Endothelial cell of umbilical vein (primary cell): ENCODE measurements at regions not wholly inside any gene's neighbourhood (a gene's known extent, or its start where the extent isn't known, plus 50 kb on each side); places are given as distances from the start of the nearest gene placed in this dataset.

Source experiments
- BruUV-seq: library from RNA; stranded (reverse); fragments of 400-500 nt; replicated peaks from 2 replicates; lab custom pipeline; 2021; lab: Mats Ljungman, UMichigan
- CTCF ChIA-PET: fragments of 300-600, 350-600 bp; sonication (Branson Sonifier 250); formaldehyde crosslinking; loops from one replicate; lab custom pipeline; 2021; ENCODE audit warnings: antibody characterized with exemption, inconsistent platforms; lab: Charles Lee
- POLR2A ChIA-PET: fragments of 300-600, 350-600 bp; sonication (Branson Sonifier 250); formaldehyde crosslinking; loops from one replicate; lab custom pipeline; 2021; ENCODE audit warnings: antibody characterized with exemption, inconsistent platforms; lab: Charles Lee
- DNase-seq: peaks from one replicate; pipeline ENCODE4 v3.0.0-alpha.2; 2011; ENCODE audit warnings: low read depth, low spot score
- FAIRE-seq: peaks from 2 replicates; lab custom pipeline; 2011; peaks lifted over from hg19 to GRCh38; lab: Jason Lieb, UNC
- H2AFZ ChIP-seq: 2 replicates; pipeline ENCODE4 v1.6.0; 2012; ENCODE audit warnings: low read depth, low read length, control low read depth, inconsistent platforms
- H3K27ac ChIP-seq: 2 replicates; pipeline ENCODE4 v1.5.1; 2011; ENCODE audit warnings: low read depth, mild to moderate bottlenecking, control low read depth, low read length, moderate library complexity; ENCODE audit not compliant: insufficient read depth
- H3K27me3 ChIP-seq, 2 experiments: 2 replicates each; pipeline versions ENCODE4 v1.6.0 to v1.6.1; 2011; ENCODE audit warnings: low read length in 2 of 2, mixed read lengths in 1 of 2; ENCODE audit not compliant: control insufficient read depth in 2 of 2, insufficient read depth in 2 of 2
- H3K36me3 ChIP-seq, 2 experiments: 2 replicates in 1 of 2; 3 replicates in 1 of 2; pipeline ENCODE4 v1.5.1; 2011; ENCODE audit warnings: low read length in 2 of 2, mild to moderate bottlenecking in 1 of 2, moderate library complexity in 1 of 2; ENCODE audit not compliant: control insufficient read depth in 2 of 2, insufficient read depth in 2 of 2; ENCODE audit errors: extremely low read depth in 1 of 2
- H3K4me1 ChIP-seq: 3 replicates; pipeline ENCODE4 v1.5.1; 2011; ENCODE audit warnings: mild to moderate bottlenecking, low read length; ENCODE audit not compliant: control insufficient read depth, insufficient read depth; ENCODE audit errors: extremely low read depth
- H3K4me2 ChIP-seq: 2 replicates; pipeline ENCODE4 v1.6.1; 2011; ENCODE audit warnings: low read length, control low read depth, mixed read lengths; ENCODE audit not compliant: insufficient read depth
- H3K4me3 ChIP-seq, 3 experiments: fragments of 200-600 bp in 1 of 3; sonication (generic), shearing (Covaris generic) in 1 of 3; replicated peaks in 1 of 3; 2 replicates each; pipeline ENCODE4 v1.5.1; 2011 to 2016; ENCODE audit warnings: control low read depth in 3 of 3, low read length in 3 of 3, mild to moderate bottlenecking in 2 of 3, inconsistent platforms in 1 of 3, low read depth in 1 of 3, moderate library complexity in 1 of 3; ENCODE audit not compliant: insufficient read depth in 1 of 3
- H3K79me2 ChIP-seq: 2 replicates; pipeline ENCODE4 v1.6.0; 2012; ENCODE audit warnings: low read length, inconsistent platforms; ENCODE audit not compliant: control insufficient read depth, insufficient read depth
- H3K9ac ChIP-seq: replicated peaks from 2 replicates; pipeline ENCODE3; 2011; ENCODE audit warnings: low read length, control low read depth; ENCODE audit not compliant: insufficient read depth; ENCODE audit errors: extremely low read depth
- H3K9me1 ChIP-seq: replicated peaks from 3 replicates; pipeline ENCODE4 v1.6.0; 2011; ENCODE audit warnings: mild to moderate bottlenecking, low read length; ENCODE audit not compliant: control insufficient read depth, insufficient read depth; ENCODE audit errors: extremely low read depth
- H3K9me3 ChIP-seq: replicated peaks from 2 replicates; pipeline ENCODE4 v1.5.1; 2012; ENCODE audit warnings: low read length, inconsistent platforms; ENCODE audit not compliant: control insufficient read depth, insufficient read depth
- H4K20me1 ChIP-seq: replicated peaks from 2 replicates; pipeline ENCODE3; 2011; ENCODE audit warnings: mild to moderate bottlenecking, low read length; ENCODE audit not compliant: control insufficient read depth, insufficient read depth; ENCODE audit errors: extremely low read depth
- CTCF ChIP-seq, 2 donors: IDR thresholded peaks; 1 replicate in 1 of 2; 2 replicates in 1 of 2; pipeline ENCODE4 v1.5.1; 2011; ENCODE audit warnings: low read length in 2 of 2, mild to moderate bottlenecking in 2 of 2, moderate library complexity in 2 of 2, control low read depth in 1 of 2, inconsistent platforms in 1 of 2, low read depth in 1 of 2; ENCODE audit not compliant: insufficient read depth in 1 of 2; ENCODE audit errors: extremely low read depth in 1 of 2
- EZH2 ChIP-seq: IDR thresholded peaks from 2 replicates; pipeline ENCODE4 v1.6.1; 2012; ENCODE audit warnings: borderline replicate concordance, low read depth, mild to moderate bottlenecking, moderate library complexity, low read length, inconsistent platforms; ENCODE audit not compliant: severe bottlenecking
- FOS ChIP-seq: IDR thresholded peaks from 2 replicates; pipeline ENCODE4 v1.6.1; 2011; ENCODE audit warnings: mild to moderate bottlenecking, low read length, moderate library complexity, borderline replicate concordance; ENCODE audit not compliant: insufficient read depth
- GATA2 ChIP-seq: IDR thresholded peaks from 2 replicates; pipeline ENCODE4 v1.7.0; 2011; ENCODE audit warnings: low read depth, mild to moderate bottlenecking, moderate library complexity, mixed read lengths, low read length; ENCODE audit not compliant: insufficient read length, insufficient read depth
- JUN ChIP-seq: IDR thresholded peaks from 2 replicates; pipeline ENCODE4 v1.6.1; 2011; ENCODE audit warnings: borderline replicate concordance, low read depth; ENCODE audit not compliant: insufficient read length, insufficient read depth
- MAX ChIP-seq: IDR thresholded peaks from 2 replicates; pipeline ENCODE4 v1.6.1; 2011; ENCODE audit not compliant: insufficient read depth, insufficient read length
- MYC ChIP-seq: IDR thresholded peaks from one replicate; pipeline ENCODE4 v1.6.1; 2011; ENCODE audit warnings: mild to moderate bottlenecking, low read depth, low read length
- POLR2A ChIP-seq: IDR thresholded peaks from 2 replicates; pipeline ENCODE4 v1.6.1; 2012; ENCODE audit warnings: low read depth, mild to moderate bottlenecking, control low read depth, low read length
- POLR2AphosphoS5 ChIP-seq: IDR thresholded peaks from 2 replicates; pipeline ENCODE4 v1.6.1; 2012; ENCODE audit warnings: low read depth, mild to moderate bottlenecking, control low read depth, low read length, moderate library complexity; ENCODE audit not compliant: insufficient read depth
- dilution Hi-C: fragments of 300-500 bp; cut with MboI; formaldehyde crosslinking; loops from one replicate; pipeline ENCODE4 v1.15.0; 2019; ENCODE audit warnings: low sequenced_read_pairs; ENCODE audit not compliant: extremely low pct_ligation_motif_present
- intact Hi-C: fragments of 100-400 bp; cut with micrococcal nuclease; formaldehyde crosslinking; loops from one replicate; pipeline ENCODE4 v1.10.0; 2022

- POLR2A ChIA-PET = no interaction called here
- CTCF ChIA-PET = no interaction called here
- dilution Hi-C loops = no loop called here
These were observed 218.7 kb upstream of the BLID start for GRCh38 chr11:122334546-122335339.

More at GRCh38 chr11:122334546-122335339, 218.7 kb upstream of the BLID start:
- DNase-seq (no peak), FAIRE-seq (no peak)
- no peak overlapping the region for H3K4me3 ChIP-seq
- H3K36me3 ChIP-seq = no peaks in the 10 kb centered on the region
- peaks cover 13% of the 10 kb centered on the region for H3K4me1 ChIP-seq
- no peaks in the 10 kb centered on the region for H3K27me3 ChIP-seq
- no peak overlapping the region for H2AFZ ChIP-seq
- H4K20me1 ChIP-seq = no peaks in the 10 kb centered on the region
- H3K79me2 ChIP-seq = no peaks in the 10 kb centered on the region
- H3K27ac ChIP-seq = no peak overlapping the region
- H3K9me3 ChIP-seq = no peaks in the 10 kb centered on the region
- intact Hi-C loops = no loop called here
- no peak overlapping the region for H3K4me2 ChIP-seq
- BruUV-seq = no TSS peak
- no peak overlapping the region for H3K9ac ChIP-seq
- H3K9me1 ChIP-seq = peaks cover 4% of the 10 kb centered on the region
- no peak for TF ChIP-seq JUN
- TF ChIP-seq POLR2AphosphoS5 = no peak
- no peak for TF ChIP-seq GATA2
- no peak for TF ChIP-seq POLR2A
- TF ChIP-seq EZH2 = no peak
- no peak for TF ChIP-seq FOS
- TF ChIP-seq CTCF (IDR thresholded peaks at IDR 0.05; ENCODE audit: extremely low read depth in 1 of 2, insufficient read depth in 1 of 2, low read depth in 1 of 2, low read length in 2 of 2) = no peak
- no peak for TF ChIP-seq MYC
- no peak for TF ChIP-seq MAX
